ENCODE measurements at regions not wholly inside any gene's neighbourhood (a gene's known extent, or its start where the extent isn't known, plus 50 kb on each side); places are given as distances from the start of the nearest gene placed in this dataset.

GRCh38 chr11:31997955-31998354 is 92.9 kb upstream of the RCN1 start:
- DNase-seq, result no peak

- DNase-seq, result no peak
These were observed 94.6 kb upstream of the RCN1 start for GRCh38 chr11:31996159-31996881.

GRCh38 chr11:31995525-31996094 is 95.3 kb upstream of the RCN1 start:
- DNase-seq, result no peak

GRCh38 chr11:31995032-31995431 is 95.8 kb upstream of the RCN1 start:
- DNase-seq, result no peak

- DNase-seq, result no peak
These were observed 103.5 kb upstream of the RCN1 start for GRCh38 chr11:31987118-31988005.

- DNase-seq, result no peak
These were observed 104.5 kb upstream of the RCN1 start for GRCh38 chr11:31986201-31986889.

- no peak for DNase-seq
These were observed 109.4 kb upstream of the RCN1 start for GRCh38 chr11:31981457-31981856.

GRCh38 chr11:31977343-31977742 is 113.5 kb upstream of the RCN1 start:
- DNase-seq, result no peak

GRCh38 chr11:31974366-31975136 is 116.3 kb upstream of the RCN1 start:
- DNase-seq, result no peak

GRCh38 chr11:31973172-31973571 is 117.7 kb upstream of the RCN1 start:
- no peak for DNase-seq

GRCh38 chr11:31972623-31973022 is 118.3 kb upstream of the RCN1 start:
- DNase-seq, result no peak

GRCh38 chr11:31969359-31969702 is 121.5 kb upstream of the RCN1 start:
- no peak for DNase-seq

- peak; percentile 88 for DNase-seq
These were observed 122.2 kb upstream of the RCN1 start for GRCh38 chr11:31968461-31969358.

- DNase-seq, result peak; percentile 81
These were observed 123.3 kb upstream of the RCN1 start for GRCh38 chr11:31967404-31968130.

- no peak for DNase-seq
These were observed 124.0 kb upstream of the RCN1 start for GRCh38 chr11:31966846-31967245.

- DNase-seq, result no peak
These were observed 126.7 kb upstream of the RCN1 start for GRCh38 chr11:31964181-31964580.

GRCh38 chr11:31960126-31960525 is 130.7 kb upstream of the RCN1 start:
- no peak for DNase-seq

GRCh38 chr11:31959716-31960115 is 131.2 kb upstream of the RCN1 start:
- no peak for DNase-seq

GRCh38 chr11:31958076-31958735 is 132.7 kb upstream of the RCN1 start:
- no peak for DNase-seq

- DNase-seq, result no peak
These were observed 133.2 kb upstream of the RCN1 start for GRCh38 chr11:31957674-31958073.
